ENCODE measurements at regions not wholly inside any gene's neighbourhood (a gene's known extent, or its start where the extent isn't known, plus 50 kb on each side); places are given as distances from the start of the nearest gene placed in this dataset.

- H3K4me3 ChIP-seq: no peak overlapping the region
- H3K27me3 ChIP-seq: no peaks in the 10 kb centered on the region
- DNase-seq: no peak
- H3K36me3 ChIP-seq: no peaks in the 10 kb centered on the region
- H3K9me3 ChIP-seq: peaks cover 6% of the 10 kb centered on the region
Observed at GRCh38 chr2:238666543-238666942, 181.3 kb upstream of the TWIST2 start.

GRCh38 chr2:238667008-238667407 is 180.9 kb upstream of the TWIST2 start:
- H3K27me3 ChIP-seq: no peaks in the 10 kb centered on the region
- H3K36me3 ChIP-seq: no peaks in the 10 kb centered on the region
- H3K4me3 ChIP-seq: no peak overlapping the region
- H3K9me3 ChIP-seq: peaks cover 6% of the 10 kb centered on the region
- no peak for DNase-seq

- no peaks in the 10 kb centered on the region for H3K36me3 ChIP-seq
- H3K27me3 ChIP-seq: no peaks in the 10 kb centered on the region
- DNase-seq: no peak
- peaks cover 6% of the 10 kb centered on the region for H3K9me3 ChIP-seq
- H3K4me3 ChIP-seq: no peak overlapping the region
Observed at GRCh38 chr2:238667639-238668038, 180.2 kb upstream of the TWIST2 start.

- no peak for DNase-seq
Observed at GRCh38 chr2:238668426-238668825, 179.5 kb upstream of the TWIST2 start.

GRCh38 chr2:238669046-238669445 is 178.8 kb upstream of the TWIST2 start:
- H3K27me3 ChIP-seq: no peaks in the 10 kb centered on the region
- H3K9me3 ChIP-seq: peaks cover 6% of the 10 kb centered on the region; the same call in 1 of the 2 replicates
- no peak for DNase-seq
- no peaks in the 10 kb centered on the region for H3K36me3 ChIP-seq
- H3K4me3 ChIP-seq: no peak overlapping the region

More at GRCh38 chr2:238668426-238668825, 179.5 kb upstream of the TWIST2 start:
- Histone ChIP-seq H3K4me3 (no peak overlapping the region), H3K27me3 (no peaks in the 10 kb centered on the region), H3K9me3 (peaks cover 6% of the 10 kb centered on the region; the same call in 1 of the 2 replicates), H3K36me3 (no peaks in the 10 kb centered on the region)

GRCh38 chr2:238669581-238670080 is 178.3 kb upstream of the TWIST2 start:
- no peak for DNase-seq
- no peaks in the 10 kb centered on the region for H3K36me3 ChIP-seq

GRCh38 chr2:238670111-238670585 is 177.7 kb upstream of the TWIST2 start:
- DNase-seq: no peak
- Histone ChIP-seq H3K9me3 (no peaks in the 10 kb centered on the region), H3K36me3 (no peaks in the 10 kb centered on the region), H3K4me3 (no peak overlapping the region), H3K27me3 (no peaks in the 10 kb centered on the region)

More at GRCh38 chr2:238669581-238670080, 178.3 kb upstream of the TWIST2 start:
- peaks cover 5% of the 10 kb centered on the region; the same call in 1 of the 2 replicates for H3K9me3 ChIP-seq
- no peak overlapping the region for H3K4me3 ChIP-seq
- H3K27me3 ChIP-seq: no peaks in the 10 kb centered on the region

GRCh38 chr2:238682536-238682935 is 165.3 kb upstream of the TWIST2 start:
- H3K27me3 ChIP-seq: no peaks in the 10 kb centered on the region
- H3K36me3 ChIP-seq: no peaks in the 10 kb centered on the region
- H3K9me3 ChIP-seq: peaks cover 5% of the 10 kb centered on the region; the same call in 1 of the 2 replicates
- DNase-seq: no peak
- no peak overlapping the region for H3K4me3 ChIP-seq

- Histone ChIP-seq H3K9me3 (peaks cover 5% of the 10 kb centered on the region; the same call in 1 of the 2 replicates), H3K27me3 (no peaks in the 10 kb centered on the region), H3K36me3 (no peaks in the 10 kb centered on the region), H3K4me3 (no peak overlapping the region)
- DNase-seq: peak; percentile 89
Observed at GRCh38 chr2:238684362-238685326, 163.2 kb upstream of the TWIST2 start.

GRCh38 chr2:238685327-238685709 is 162.6 kb upstream of the TWIST2 start:
- Histone ChIP-seq H3K9me3 (peaks cover 5% of the 10 kb centered on the region; the same call in 1 of the 2 replicates), H3K4me3 (no peak overlapping the region), H3K36me3 (no peaks in the 10 kb centered on the region), H3K27me3 (no peaks in the 10 kb centered on the region)
- no peak for DNase-seq

GRCh38 chr2:238685713-238686112 is 162.2 kb upstream of the TWIST2 start:
- H3K27me3 ChIP-seq: no peaks in the 10 kb centered on the region
- H3K4me3 ChIP-seq: no peak overlapping the region
- H3K36me3 ChIP-seq: no peaks in the 10 kb centered on the region
- H3K9me3 ChIP-seq: peaks cover 5% of the 10 kb centered on the region; the same call in 1 of the 2 replicates
- DNase-seq: no peak

- no peak for DNase-seq
- Histone ChIP-seq H3K36me3 (no peaks in the 10 kb centered on the region), H3K9me3 (peaks cover 5% of the 10 kb centered on the region; the same call in 1 of the 2 replicates), H3K4me3 (no peak overlapping the region), H3K27me3 (no peaks in the 10 kb centered on the region)
Observed at GRCh38 chr2:238686223-238686622, 161.7 kb upstream of the TWIST2 start.

GRCh38 chr2:238688193-238689153 is 159.4 kb upstream of the TWIST2 start:
- no peak overlapping the region for H3K4me3 ChIP-seq
- no peak for DNase-seq
- no peaks in the 10 kb centered on the region for H3K36me3 ChIP-seq
- peaks cover 5% of the 10 kb centered on the region; the same call in 1 of the 2 replicates for H3K9me3 ChIP-seq
- no peaks in the 10 kb centered on the region for H3K27me3 ChIP-seq

- no peak for DNase-seq
- no peak overlapping the region for H3K4me3 ChIP-seq
- no peaks in the 10 kb centered on the region for H3K36me3 ChIP-seq
- H3K9me3 ChIP-seq: no peaks in the 10 kb centered on the region
- no peaks in the 10 kb centered on the region for H3K27me3 ChIP-seq
Observed at GRCh38 chr2:238689331-238689730, 158.6 kb upstream of the TWIST2 start.

GRCh38 chr2:238689871-238690389 is 158.0 kb upstream of the TWIST2 start:
- DNase-seq: no peak
- no peaks in the 10 kb centered on the region for H3K36me3 ChIP-seq
- no peaks in the 10 kb centered on the region for H3K27me3 ChIP-seq
- no peak overlapping the region for H3K4me3 ChIP-seq
- H3K9me3 ChIP-seq: no peaks in the 10 kb centered on the region

- no peak for DNase-seq
- no peaks in the 10 kb centered on the region for H3K27me3 ChIP-seq
- H3K36me3 ChIP-seq: no peaks in the 10 kb centered on the region
- H3K9me3 ChIP-seq: no peaks in the 10 kb centered on the region
- H3K4me3 ChIP-seq: no peak overlapping the region
Observed at GRCh38 chr2:238690511-238690910, 157.4 kb upstream of the TWIST2 start.
